ENCODE measurements at regions not wholly inside any gene's neighbourhood (a gene's known extent, or its start where the extent isn't known, plus 50 kb on each side); places are given as distances from the start of the nearest gene placed in this dataset.

- H3K9me3 Mint-ChIP-seq = no peaks in the 10 kb centered on the region
- no peaks in the 10 kb centered on the region for H3K36me3 Mint-ChIP-seq
- DNase-seq (ENCODE audit: extremely low spot score, unreplicated experiment) = no peak
- no peaks in the 10 kb centered on the region for H3K4me1 Mint-ChIP-seq (ENCODE audit: unreplicated experiment)
- no peak overlapping the region for H3K27ac Mint-ChIP-seq
- H3K27me3 Mint-ChIP-seq = peaks cover 4% of the 10 kb centered on the region
- H3K4me3 Mint-ChIP-seq = no peak overlapping the region
- no peak for TF ChIP-seq CTCF (conservative IDR thresholded peaks at IDR 0.05)
Observed at GRCh38 chr1:98813738-98814309, 152.3 kb downstream of the SNX7 start.

- TF ChIP-seq CTCF (conservative IDR thresholded peaks at IDR 0.05) = no peak
- H3K27me3 Mint-ChIP-seq = peaks cover 4% of the 10 kb centered on the region
- no peak for DNase-seq (ENCODE audit: extremely low spot score, unreplicated experiment)
- no peaks in the 10 kb centered on the region for H3K4me1 Mint-ChIP-seq (ENCODE audit: unreplicated experiment)
- no peak overlapping the region for H3K27ac Mint-ChIP-seq
- no peaks in the 10 kb centered on the region for H3K36me3 Mint-ChIP-seq
- no peak overlapping the region for H3K4me3 Mint-ChIP-seq
- H3K9me3 Mint-ChIP-seq = no peaks in the 10 kb centered on the region
Observed at GRCh38 chr1:98817821-98818220, 156.3 kb downstream of the SNX7 start.

GRCh38 chr1:98821379-98821778 is 159.9 kb downstream of the SNX7 start:
- H3K36me3 Mint-ChIP-seq = no peaks in the 10 kb centered on the region
- H3K4me3 Mint-ChIP-seq = no peak overlapping the region

GRCh38 chr1:98824736-98825135 is 163.2 kb downstream of the SNX7 start:
- no peaks in the 10 kb centered on the region for H3K4me1 Mint-ChIP-seq (ENCODE audit: unreplicated experiment)
- no peaks in the 10 kb centered on the region for H3K9me3 Mint-ChIP-seq
- H3K36me3 Mint-ChIP-seq = no peaks in the 10 kb centered on the region
- no peaks in the 10 kb centered on the region for H3K27me3 Mint-ChIP-seq
- no peak overlapping the region for H3K4me3 Mint-ChIP-seq
- no peak for TF ChIP-seq CTCF (conservative IDR thresholded peaks at IDR 0.05)
- H3K27ac Mint-ChIP-seq = no peak overlapping the region
- no peak for DNase-seq (ENCODE audit: extremely low spot score, unreplicated experiment)

More at GRCh38 chr1:98821379-98821778, 159.9 kb downstream of the SNX7 start:
- DNase-seq (ENCODE audit: extremely low spot score, unreplicated experiment) = no peak
- no peaks in the 10 kb centered on the region for H3K27me3 Mint-ChIP-seq
- no peak overlapping the region for H3K27ac Mint-ChIP-seq
- H3K4me1 Mint-ChIP-seq (ENCODE audit: unreplicated experiment) = no peaks in the 10 kb centered on the region
- TF ChIP-seq CTCF (conservative IDR thresholded peaks at IDR 0.05) = no peak
- H3K9me3 Mint-ChIP-seq = no peaks in the 10 kb centered on the region

- H3K27ac Mint-ChIP-seq = no peak overlapping the region
- TF ChIP-seq CTCF (conservative IDR thresholded peaks at IDR 0.05) = no peak
- no peak for DNase-seq (ENCODE audit: extremely low spot score, unreplicated experiment)
Observed at GRCh38 chr1:98827041-98827440, 165.5 kb downstream of the SNX7 start.

GRCh38 chr1:98839840-98840239 is 164.8 kb downstream of the PLPPR5 start:
- Mint-ChIP-seq H3K27ac (no peak overlapping the region), H3K9me3 (no peaks in the 10 kb centered on the region), H3K4me3 (no peak overlapping the region), H3K27me3 (peaks cover 60% of the 10 kb centered on the region), H3K36me3 (no peaks in the 10 kb centered on the region), H3K4me1 (ENCODE audit: unreplicated experiment) (no peaks in the 10 kb centered on the region)
- no peak for DNase-seq (ENCODE audit: extremely low spot score, unreplicated experiment)
- TF ChIP-seq CTCF (conservative IDR thresholded peaks at IDR 0.05) = no peak

More at GRCh38 chr1:98827041-98827440, 165.5 kb downstream of the SNX7 start:
- Mint-ChIP-seq H3K9me3 (no peaks in the 10 kb centered on the region), H3K27me3 (peaks cover 4% of the 10 kb centered on the region), H3K4me3 (no peak overlapping the region), H3K4me1 (ENCODE audit: unreplicated experiment) (no peaks in the 10 kb centered on the region), H3K36me3 (no peaks in the 10 kb centered on the region)
